ENCODE measurements at regions not wholly inside any gene's neighbourhood (a gene's known extent, or its start where the extent isn't known, plus 50 kb on each side); places are given as distances from the start of the nearest gene placed in this dataset.
"Not testable (repeated sequence)": the region's sequence is repeated elsewhere in the genome, so short reads cannot be mapped to it uniquely, and the experiment has no call there.

DNA sequence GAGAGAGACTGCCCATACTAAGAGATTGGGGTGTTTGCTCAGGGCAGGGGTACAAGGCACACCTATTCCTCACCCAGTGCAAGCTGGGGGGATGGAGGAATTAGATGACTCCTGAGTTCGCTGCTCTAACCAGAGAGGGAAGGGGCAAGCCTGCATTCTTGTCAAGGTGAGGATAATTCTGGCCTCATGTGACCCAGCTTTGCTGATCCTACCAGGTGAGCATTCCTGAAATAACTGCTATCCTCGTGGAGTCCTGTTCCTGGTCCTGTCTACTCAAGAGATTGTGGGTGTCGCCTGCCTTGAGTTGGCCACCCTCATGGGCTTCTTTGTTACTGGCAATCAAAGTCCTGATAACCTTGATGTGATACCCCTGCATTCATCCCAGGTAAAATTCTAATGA lies 206.0 kb downstream of the SPP2 start:
- H3K27me3 Mint-ChIP-seq: no peaks in the 10 kb centered on the region
- POLR2A ChIA-PET: no interaction called here
- CTCF ChIA-PET: interaction anchor here (1.6 kb wide), 1 partner anchor 8 kb away, joined by 4 read pairs; no protein-coding TSS in a partner anchor
- no peak overlapping the region for H3K4me3 Mint-ChIP-seq
- DNase-seq: no peak
- H3K4me1 Mint-ChIP-seq: peaks cover 26% of the 10 kb centered on the region
- no peak overlapping the region for H3K27ac Mint-ChIP-seq
- peaks cover 8% of the 10 kb centered on the region for H3K9me3 Mint-ChIP-seq
- peaks cover 5% of the 10 kb centered on the region for H3K36me3 Mint-ChIP-seq (ENCODE audit: low read depth)

- H3K4me1 Mint-ChIP-seq: peaks cover 26% of the 10 kb centered on the region
- POLR2A ChIA-PET: no interaction called here
- no peak for DNase-seq
These were observed 204.4 kb downstream of the SPP2 start for GRCh38 chr2:234254783-234255521.

GRCh38 chr2:234252772-234253171 lies 202.3 kb downstream of the SPP2 start:
- peaks cover 11% of the 10 kb centered on the region for H3K4me1 Mint-ChIP-seq
- no peak overlapping the region for H3K27ac Mint-ChIP-seq
- no peak for DNase-seq
- peaks cover 11% of the 10 kb centered on the region for H3K9me3 Mint-ChIP-seq
- ChIA-PET CTCF (no interaction called here), POLR2A (no interaction called here)
- no peaks in the 10 kb centered on the region for H3K27me3 Mint-ChIP-seq
- peaks cover 1% of the 10 kb centered on the region for H3K36me3 Mint-ChIP-seq (ENCODE audit: low read depth)
- H3K4me3 Mint-ChIP-seq: no peak overlapping the region

More at GRCh38 chr2:234254783-234255521, 204.4 kb downstream of the SPP2 start:
- CTCF ChIA-PET: interaction anchor here (1.0 to 1.7 kb wide), 5 partner anchors 9 to 34 kb away, joined by 3 to 6 read pairs (median 4); no protein-coding TSS in a partner anchor
- Mint-ChIP-seq H3K27ac (no peak overlapping the region), H3K36me3 (ENCODE audit: low read depth) (peaks cover 1% of the 10 kb centered on the region), H3K9me3 (peaks cover 8% of the 10 kb centered on the region), H3K4me3 (no peak overlapping the region), H3K27me3 (no peaks in the 10 kb centered on the region)

DNA sequence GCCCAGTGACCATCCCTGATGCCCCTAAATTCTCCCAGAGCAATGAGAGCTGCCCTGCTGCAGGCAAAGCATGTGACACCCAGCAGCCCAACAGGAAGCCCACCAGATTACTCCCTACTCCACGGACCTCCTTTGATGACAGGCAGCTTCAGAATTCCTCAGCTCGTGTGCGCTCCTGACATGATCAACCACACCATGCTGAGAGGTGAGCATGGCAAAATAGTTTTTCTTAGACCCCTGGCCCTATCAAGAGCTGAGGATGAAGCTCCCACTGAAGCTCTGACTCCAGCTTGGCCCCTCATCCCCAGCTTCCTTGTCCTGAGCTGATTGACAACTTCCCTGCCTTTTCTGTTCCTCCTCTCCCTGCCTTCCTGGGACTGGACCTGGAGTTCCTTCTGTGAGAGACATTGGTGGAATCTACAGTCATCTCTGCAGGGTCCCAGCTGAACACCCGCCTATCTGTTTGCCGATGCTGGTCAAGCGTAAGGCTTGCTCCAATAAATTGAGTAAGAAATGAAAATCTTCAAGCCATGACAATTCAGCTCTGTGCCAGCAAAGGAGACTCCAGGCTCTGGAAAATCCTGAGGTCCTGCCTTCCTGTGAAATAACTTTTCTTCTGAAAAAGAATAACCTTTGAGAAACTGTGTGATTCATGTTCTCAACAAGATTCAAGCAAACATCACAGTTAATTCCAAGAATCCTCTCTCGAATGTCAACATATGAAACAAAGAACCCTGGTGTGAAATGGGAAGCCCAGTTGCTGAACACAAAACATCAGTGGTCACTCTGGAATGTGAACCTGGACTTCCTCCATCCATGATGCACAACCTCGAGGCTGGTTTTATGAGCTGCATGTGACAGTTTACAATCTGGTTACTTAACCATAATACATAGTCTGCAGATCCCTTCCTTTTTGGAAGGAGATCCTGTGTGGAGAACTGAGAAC lies 201.1 kb downstream of the SPP2 start:
- H3K27me3 Mint-ChIP-seq: no peaks in the 10 kb centered on the region

GRCh38 chr2:234250926-234251325 lies 200.4 kb downstream of the SPP2 start:
- H3K36me3 Mint-ChIP-seq (ENCODE audit: low read depth): no peaks in the 10 kb centered on the region
- DNase-seq: no peak
- no peak overlapping the region for H3K4me3 Mint-ChIP-seq
- H3K27ac Mint-ChIP-seq: no peak overlapping the region
- H3K9me3 Mint-ChIP-seq: peaks cover 3% of the 10 kb centered on the region
- ChIA-PET POLR2A (no interaction called here), CTCF (no interaction called here)
- no peaks in the 10 kb centered on the region for H3K27me3 Mint-ChIP-seq
- H3K4me1 Mint-ChIP-seq: peaks cover 13% of the 10 kb centered on the region

More for the DNA sequence above, 201.1 kb downstream of the SPP2 start:
- DNase-seq: no peak
- peaks cover 11% of the 10 kb centered on the region for H3K4me1 Mint-ChIP-seq
- no peak overlapping the region for H3K4me3 Mint-ChIP-seq
- ChIA-PET CTCF (no interaction called here), POLR2A (no interaction called here)
- no peak overlapping the region for H3K27ac Mint-ChIP-seq
- H3K36me3 Mint-ChIP-seq (ENCODE audit: low read depth): no peaks in the 10 kb centered on the region
- H3K9me3 Mint-ChIP-seq: peaks cover 7% of the 10 kb centered on the region

- no peak for DNase-seq
- Mint-ChIP-seq H3K9me3 (peaks cover 3% of the 10 kb centered on the region), H3K4me1 (peaks cover 14% of the 10 kb centered on the region), H3K4me3 (no peak overlapping the region), H3K27me3 (no peaks in the 10 kb centered on the region), H3K36me3 (ENCODE audit: low read depth) (no peaks in the 10 kb centered on the region), H3K27ac (no peak overlapping the region)
- ChIA-PET CTCF (no interaction called here), POLR2A (no interaction called here)
These were observed 199.4 kb downstream of the SPP2 start for GRCh38 chr2:234249873-234250272.

GRCh38 chr2:234249034-234249735 lies 198.7 kb downstream of the SPP2 start:
- H3K36me3 Mint-ChIP-seq (ENCODE audit: low read depth): no peaks in the 10 kb centered on the region
- CTCF ChIA-PET: no interaction called here
- DNase-seq: no peak
- no peaks in the 10 kb centered on the region for H3K27me3 Mint-ChIP-seq
- peaks cover 3% of the 10 kb centered on the region for H3K9me3 Mint-ChIP-seq
- POLR2A ChIA-PET: interaction anchor here (0.6 kb wide), 1 partner anchor 58 kb away, joined by 3 read pairs; no protein-coding TSS in a partner anchor
- H3K4me3 Mint-ChIP-seq: no peak overlapping the region
- peaks cover 18% of the 10 kb centered on the region for H3K4me1 Mint-ChIP-seq
- no peak overlapping the region for H3K27ac Mint-ChIP-seq

- H3K27ac Mint-ChIP-seq; H3K4me3 Mint-ChIP-seq; H3K9me3 Mint-ChIP-seq; H3K27me3 Mint-ChIP-seq; DNase-seq; H3K36me3 Mint-ChIP-seq (ENCODE audit: low read depth): not testable (repeated sequence)
- H3K4me1 Mint-ChIP-seq: peaks cover 26% of the 10 kb centered on the region
- ChIA-PET POLR2A (interaction anchor here (0.6 kb wide), 1 partner anchor 57 kb away, joined by 3 read pairs; no protein-coding TSS in a partner anchor), CTCF (interaction anchor here (0.5 to 1.2 kb wide), 2 partner anchors 9 to 24 kb away, joined by 3 to 4 read pairs; no protein-coding TSS in a partner anchor)
These were observed 197.8 kb downstream of the SPP2 start for GRCh38 chr2:234248213-234248710.

GRCh38 chr2:234247453-234248180 lies 197.1 kb downstream of the SPP2 start:
- POLR2A ChIA-PET: no interaction called here
- Mint-ChIP-seq H3K27me3 (no peaks in the 10 kb centered on the region), H3K9me3 (peaks cover 3% of the 10 kb centered on the region), H3K36me3 (ENCODE audit: low read depth) (no peaks in the 10 kb centered on the region), H3K27ac (no peak overlapping the region), H3K4me1 (peaks cover 29% of the 10 kb centered on the region), H3K4me3 (no peak overlapping the region)
- DNase-seq: no peak
- CTCF ChIA-PET: interaction anchor here (0.5 to 1.2 kb wide), 2 partner anchors 10 to 23 kb away, joined by 3 to 4 read pairs; no protein-coding TSS in a partner anchor

- no peak for DNase-seq
- ChIA-PET CTCF (no interaction called here), POLR2A (no interaction called here)
- H3K27ac Mint-ChIP-seq: no peak overlapping the region
- H3K4me1 Mint-ChIP-seq: peaks cover 29% of the 10 kb centered on the region
- H3K4me3 Mint-ChIP-seq: no peak overlapping the region
- peaks cover 3% of the 10 kb centered on the region for H3K9me3 Mint-ChIP-seq
- no peaks in the 10 kb centered on the region for H3K36me3 Mint-ChIP-seq (ENCODE audit: low read depth)
- H3K27me3 Mint-ChIP-seq: no peaks in the 10 kb centered on the region
These were observed 195.4 kb downstream of the SPP2 start for GRCh38 chr2:234245945-234246344.

DNA sequence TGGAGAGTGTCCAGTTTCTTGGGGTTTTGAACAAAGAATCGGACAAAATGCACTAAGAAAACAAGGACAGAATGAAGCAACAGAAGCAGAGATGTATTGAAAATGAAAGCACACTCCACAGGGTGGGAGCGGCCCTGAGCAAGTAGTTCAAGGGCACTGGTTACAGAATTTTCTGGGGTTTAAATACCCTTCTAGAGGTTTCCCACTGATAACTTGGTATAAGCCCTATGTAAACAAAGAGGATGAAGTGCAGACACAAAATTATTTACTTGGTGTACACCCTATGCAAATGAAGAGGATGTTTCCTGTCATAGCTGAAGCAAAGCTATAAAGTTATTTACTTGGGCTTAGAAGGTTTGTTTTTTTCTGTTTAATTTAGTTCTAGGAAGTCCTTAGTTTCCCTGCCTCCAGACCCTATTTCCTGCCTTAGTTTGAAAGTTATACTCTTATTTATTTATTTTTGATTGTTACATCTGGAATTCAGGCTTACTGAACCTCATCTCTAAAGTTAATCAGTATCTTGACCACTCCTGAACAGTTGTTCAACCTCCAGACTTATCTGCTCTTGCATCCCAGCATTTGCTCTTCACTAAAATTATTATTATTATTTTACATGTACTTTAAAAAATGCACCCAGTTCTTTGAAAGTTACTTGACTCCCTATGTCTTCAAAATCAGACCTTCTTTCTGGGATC lies 193.5 kb downstream of the SPP2 start:
- ChIA-PET CTCF (no interaction called here), POLR2A (no interaction called here)
- H3K36me3 Mint-ChIP-seq (ENCODE audit: low read depth): peaks cover 2% of the 10 kb centered on the region

DNA sequence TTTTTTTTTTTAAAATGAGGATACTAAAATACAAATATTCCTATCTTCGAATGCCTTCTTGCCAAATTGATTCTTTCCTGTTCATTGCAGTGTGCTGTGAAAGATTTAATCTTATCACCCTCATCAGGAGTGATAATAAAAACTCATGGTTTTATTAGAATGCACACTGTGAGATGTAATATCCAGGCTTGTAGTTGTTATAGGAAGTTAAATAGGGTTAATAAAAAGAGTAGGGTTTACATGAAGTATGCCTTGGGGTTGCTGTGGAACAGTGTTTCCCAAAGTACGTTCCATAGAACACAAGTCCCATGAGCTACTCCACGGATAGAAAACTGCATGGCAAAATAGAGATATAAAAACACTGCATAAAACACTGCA lies 191.9 kb downstream of the SPP2 start:
- Mint-ChIP-seq H3K27me3 (no peaks in the 10 kb centered on the region), H3K4me3 (no peak overlapping the region), H3K27ac (no peak overlapping the region), H3K4me1 (peaks cover 29% of the 10 kb centered on the region), H3K9me3 (peaks cover 8% of the 10 kb centered on the region), H3K36me3 (ENCODE audit: low read depth) (peaks cover 2% of the 10 kb centered on the region)
- ChIA-PET POLR2A (no interaction called here), CTCF (no interaction called here)
- DNase-seq: no peak

More for the DNA sequence above, 193.5 kb downstream of the SPP2 start:
- Mint-ChIP-seq H3K27me3 (no peaks in the 10 kb centered on the region), H3K27ac (peak overlapping the region; percentile 85), H3K4me1 (peaks cover 29% of the 10 kb centered on the region), H3K4me3 (peak overlapping the region; percentile 59), H3K9me3 (peaks cover 7% of the 10 kb centered on the region)
- DNase-seq: peak; percentile 17

Data from activated CD4-positive, alpha-beta T cell treated with anti-CD3 and anti-CD28 coated beads, Interleukin-2, amount 10 ng/mL, durations not matched to agents 7 days and 5 days (primary cell).